ENCODE measurements at regions not wholly inside any gene's neighbourhood (a gene's known extent, or its start where the extent isn't known, plus 50 kb on each side); places are given as distances from the start of the nearest gene placed in this dataset.

DNA sequence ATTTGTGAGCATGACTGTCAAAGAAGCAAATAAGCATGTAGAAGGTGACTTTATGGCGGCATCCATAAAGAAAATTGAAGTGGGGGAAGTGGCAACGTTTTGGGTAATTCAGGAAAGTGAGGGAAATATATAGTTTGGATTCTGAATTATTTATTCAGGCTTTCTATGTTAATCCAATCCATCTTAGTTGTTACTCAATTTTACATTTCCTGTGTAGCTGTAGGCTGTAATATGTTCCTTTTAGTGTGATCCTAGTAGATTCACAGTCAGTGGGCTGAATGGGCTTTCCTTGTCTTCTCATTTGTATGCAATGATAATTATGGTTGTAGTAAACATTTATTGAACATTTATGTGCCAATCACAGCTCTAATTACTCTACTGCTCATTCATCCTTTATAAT, 654.1 kb downstream of the EDEM1 start:
- Histone ChIP-seq H3K4me3 (ENCODE audit: low read depth, low read length) (no peak overlapping the region), H3K27me3 (no peaks in the 10 kb centered on the region), H3K9me3 (no peaks in the 10 kb centered on the region), H3K4me1 (no peaks in the 10 kb centered on the region), H3K36me3 (no peaks in the 10 kb centered on the region)
- no peak for DNase-seq
- TF ChIP-seq, protein P1, sequence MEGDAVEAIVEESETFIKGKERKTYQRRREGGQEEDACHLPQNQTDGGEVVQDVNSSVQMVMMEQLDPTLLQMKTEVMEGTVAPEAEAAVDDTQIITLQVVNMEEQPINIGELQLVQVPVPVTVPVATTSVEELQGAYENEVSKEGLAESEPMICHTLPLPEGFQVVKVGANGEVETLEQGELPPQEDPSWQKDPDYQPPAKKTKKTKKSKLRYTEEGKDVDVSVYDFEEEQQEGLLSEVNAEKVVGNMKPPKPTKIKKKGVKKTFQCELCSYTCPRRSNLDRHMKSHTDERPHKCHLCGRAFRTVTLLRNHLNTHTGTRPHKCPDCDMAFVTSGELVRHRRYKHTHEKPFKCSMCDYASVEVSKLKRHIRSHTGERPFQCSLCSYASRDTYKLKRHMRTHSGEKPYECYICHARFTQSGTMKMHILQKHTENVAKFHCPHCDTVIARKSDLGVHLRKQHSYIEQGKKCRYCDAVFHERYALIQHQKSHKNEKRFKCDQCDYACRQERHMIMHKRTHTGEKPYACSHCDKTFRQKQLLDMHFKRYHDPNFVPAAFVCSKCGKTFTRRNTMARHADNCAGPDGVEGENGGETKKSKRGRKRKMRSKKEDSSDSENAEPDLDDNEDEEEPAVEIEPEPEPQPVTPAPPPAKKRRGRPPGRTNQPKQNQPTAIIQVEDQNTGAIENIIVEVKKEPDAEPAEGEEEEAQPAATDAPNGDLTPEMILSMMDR (IDR thresholded peaks at IDR 0.05; ENCODE audit: low read depth, low read length), result no peak

DNA sequence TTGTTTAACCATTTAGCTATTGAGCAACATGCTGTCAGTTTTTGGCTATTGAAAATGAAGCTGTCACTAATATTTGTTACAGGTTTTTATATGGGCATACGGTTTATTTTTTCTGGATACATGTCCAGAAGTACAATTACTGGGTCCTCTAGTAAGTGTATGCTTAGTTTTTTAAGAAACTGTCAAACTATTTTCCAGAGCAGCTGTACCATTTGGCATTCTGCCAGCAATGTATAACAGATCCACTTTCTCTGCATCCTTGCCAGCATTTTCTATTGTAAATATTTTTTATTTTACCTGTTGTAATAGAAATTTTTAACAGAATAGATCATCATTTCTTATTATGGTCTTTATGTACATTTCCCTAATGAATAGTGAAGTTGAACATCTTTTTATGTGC, 658.8 kb downstream of the EDEM1 start:
- Histone ChIP-seq H3K27me3 (no peaks in the 10 kb centered on the region), H3K36me3 (no peaks in the 10 kb centered on the region), H3K4me3 (ENCODE audit: low read depth, low read length) (no peak overlapping the region), H3K4me1 (no peaks in the 10 kb centered on the region), H3K9me3 (no peaks in the 10 kb centered on the region)
- TF ChIP-seq, protein P1 (IDR thresholded peaks at IDR 0.05; ENCODE audit: low read depth, low read length), result no peak
- DNase-seq, result no peak

DNA sequence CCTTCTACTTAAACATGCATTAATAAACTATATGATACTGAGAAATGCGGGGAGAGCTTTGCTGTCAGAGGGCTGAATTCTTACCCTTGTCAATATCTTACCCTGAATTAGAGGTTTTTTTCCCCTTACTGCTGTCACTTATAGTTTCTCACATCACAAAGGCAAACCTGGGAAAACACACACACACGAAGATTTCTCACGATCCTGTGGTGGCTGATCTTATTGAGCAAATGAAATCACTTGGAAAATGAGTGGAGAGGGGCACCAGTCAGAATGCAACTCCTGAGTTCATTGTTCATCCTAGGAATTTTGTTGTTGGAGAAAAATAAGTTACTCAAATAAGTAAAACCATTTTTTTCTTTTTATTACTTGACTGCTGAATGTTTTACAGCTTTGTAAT, 673.6 kb downstream of the EDEM1 start:
- no peaks in the 10 kb centered on the region for H3K9me3 ChIP-seq
- H3K4me1 ChIP-seq, result no peaks in the 10 kb centered on the region
- no peaks in the 10 kb centered on the region for H3K27me3 ChIP-seq
- TF ChIP-seq, protein P1 (IDR thresholded peaks at IDR 0.05; ENCODE audit: low read depth, low read length), result no peak
- no peaks in the 10 kb centered on the region for H3K36me3 ChIP-seq
- no peak overlapping the region for H3K4me3 ChIP-seq (ENCODE audit: low read depth, low read length)
- no peak for DNase-seq

DNA sequence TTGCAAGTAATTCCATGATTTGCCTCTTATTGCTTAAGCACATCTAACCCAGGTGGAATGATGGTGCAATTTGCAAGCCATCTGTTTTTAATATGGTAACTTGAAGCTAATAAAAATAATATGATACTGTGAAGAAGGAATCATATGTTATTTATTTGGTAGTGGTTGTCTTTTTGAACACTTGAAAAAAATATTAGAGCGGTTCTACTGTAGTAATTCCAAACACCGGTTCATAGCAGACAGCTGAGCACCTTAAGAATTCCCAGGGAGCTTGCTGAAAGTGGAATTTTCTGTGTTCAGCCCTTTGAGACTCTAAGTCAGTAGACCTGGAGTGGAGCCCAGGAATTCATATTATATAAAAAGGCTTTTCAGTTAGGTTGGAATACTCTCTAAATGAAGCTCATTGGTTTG, 687.4 kb downstream of the EDEM1 start:
- H3K4me1 ChIP-seq, result no peaks in the 10 kb centered on the region
- H3K36me3 ChIP-seq, result no peaks in the 10 kb centered on the region
- TF ChIP-seq, protein P1 (IDR thresholded peaks at IDR 0.05; ENCODE audit: low read depth, low read length), result no peak
- DNase-seq, result no peak
- H3K4me3 ChIP-seq (ENCODE audit: low read depth, low read length), result no peak overlapping the region
- no peaks in the 10 kb centered on the region for H3K9me3 ChIP-seq
- no peaks in the 10 kb centered on the region for H3K27me3 ChIP-seq

DNA sequence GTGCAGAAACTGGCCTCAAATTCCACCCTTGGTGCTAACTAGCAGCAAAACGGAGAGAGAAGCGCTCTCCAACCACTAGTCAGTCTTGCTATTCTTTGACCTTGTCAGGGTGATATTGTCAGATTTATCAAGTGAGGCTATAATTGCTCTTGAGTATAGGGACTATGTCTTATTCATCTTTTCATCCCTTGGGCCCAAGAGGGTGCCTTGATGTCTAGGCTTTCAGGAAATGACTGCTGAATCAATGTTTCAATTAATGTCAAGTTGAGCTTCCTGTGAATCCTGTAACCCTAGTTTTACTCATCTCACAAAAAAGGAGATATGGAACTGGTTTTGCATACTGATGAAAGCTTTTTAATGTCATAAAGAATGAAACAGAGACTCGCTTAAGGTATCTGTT, 701.3 kb downstream of the EDEM1 start:
- no peak overlapping the region for H3K4me3 ChIP-seq (ENCODE audit: low read depth, low read length)
- no peaks in the 10 kb centered on the region for H3K27me3 ChIP-seq
- H3K36me3 ChIP-seq, result no peaks in the 10 kb centered on the region
- no peaks in the 10 kb centered on the region for H3K9me3 ChIP-seq
- TF ChIP-seq, protein P1 (IDR thresholded peaks at IDR 0.05; ENCODE audit: low read depth, low read length), result no peak
- no peak for DNase-seq
- no peaks in the 10 kb centered on the region for H3K4me1 ChIP-seq

DNA sequence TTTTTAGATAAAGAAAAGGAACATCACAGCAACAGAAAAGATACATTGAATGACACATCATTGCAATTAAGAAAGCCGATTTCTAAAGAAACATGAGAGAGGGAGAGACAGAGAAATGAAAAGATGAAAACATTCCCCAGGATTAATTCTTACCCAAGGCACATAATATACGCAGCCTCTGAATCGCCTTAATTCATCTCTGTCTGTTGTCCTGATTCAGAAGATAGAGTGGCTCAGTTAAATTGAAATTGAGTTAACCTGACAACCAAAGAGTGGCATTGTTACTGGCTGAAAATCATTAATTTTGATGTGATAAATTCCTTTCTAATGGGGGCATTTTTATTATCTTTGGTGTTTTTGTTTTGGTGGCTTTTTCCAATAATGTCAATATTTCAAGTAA, 701.9 kb downstream of the EDEM1 start:
- Histone ChIP-seq H3K4me3 (ENCODE audit: low read depth, low read length) (no peak overlapping the region), H3K4me1 (no peaks in the 10 kb centered on the region), H3K9me3 (no peaks in the 10 kb centered on the region), H3K27me3 (no peaks in the 10 kb centered on the region), H3K36me3 (no peaks in the 10 kb centered on the region)
- TF ChIP-seq, protein P1 (IDR thresholded peaks at IDR 0.05; ENCODE audit: low read depth, low read length), result no peak
- no peak for DNase-seq
